C4-2B (cell line): ENCODE measurements at regions not wholly inside any gene's neighbourhood (a gene's known extent, or its start where the extent isn't known, plus 50 kb on each side); places are given as distances from the start of the nearest gene placed in this dataset.
A peak's percentile ranks its signal among the peaks of the same experiment; 100 is the strongest.

Experiments
- CTCF ChIP-seq: fragments of 450-650 bp; conservative IDR thresholded peaks from 2 replicates; pipeline ENCODE4 v1.5.1; 2017; ENCODE audit warnings: mild to moderate bottlenecking
- ZFX ChIP-seq: fragments of 450-650 bp; IDR thresholded peaks from 2 replicates; pipeline ENCODE4 v1.6.1; 2017

- TF ChIP-seq CTCF (peak; percentile 70), ZFX (no peak)
These were observed 188.2 kb upstream of the XIRP2 start for GRCh38 chr2:166700079-166700478.
